ENCODE measurements at regions not wholly inside any gene's neighbourhood (a gene's known extent, or its start where the extent isn't known, plus 50 kb on each side); places are given as distances from the start of the nearest gene placed in this dataset.

DNA sequence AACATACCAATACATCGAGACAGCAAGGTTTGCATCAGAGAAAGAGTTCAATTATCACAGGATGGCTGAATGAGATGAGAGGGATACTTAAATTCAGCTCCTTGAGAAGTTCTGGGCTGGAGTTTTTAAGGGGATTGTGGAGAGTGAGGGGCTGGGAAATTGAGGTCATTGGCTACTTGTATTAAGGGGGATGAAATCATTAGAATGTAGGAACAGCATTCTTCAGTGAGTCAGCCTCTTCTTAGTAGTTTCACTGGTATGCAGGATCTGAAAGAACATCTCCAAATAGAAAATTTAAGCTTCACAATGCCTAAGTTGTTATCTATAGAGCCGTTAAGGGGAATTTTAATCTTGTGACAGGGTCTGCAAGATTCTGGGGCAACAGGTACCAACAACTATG, 211.6 kb upstream of the TAPT1 start:
- H3K4me1 Mint-ChIP-seq = no peaks in the 10 kb centered on the region
- Histone ChIP-seq H3K4me3 (ENCODE audit: low read length) (no peak overlapping the region), H3K36me3 (ENCODE audit: control insufficient read depth, insufficient read depth, low read length) (no peaks in the 10 kb centered on the region), H3K27me3 (ENCODE audit: control insufficient read depth, insufficient read depth, low read length) (no peaks in the 10 kb centered on the region), H3K27ac (ENCODE audit: low read length) (no peak overlapping the region), H3K9me3 (ENCODE audit: control insufficient read depth, insufficient read depth, low read length) (peaks cover 2% of the 10 kb centered on the region), H3K4me1 (ENCODE audit: control insufficient read depth, insufficient read depth, low read length) (no peaks in the 10 kb centered on the region)
- H3K36me3 Mint-ChIP-seq = no peaks in the 10 kb centered on the region
- 84% methylated on average over 2 of the region's 2 CpGs for WGBS (ENCODE audit: insufficient coverage)
- DNase-seq (no peak), ATAC-seq (no peak)
- intact Hi-C loops (cut with micrococcal nuclease) = no loop called here
- no peak for TF ChIP-seq CTCF (IDR thresholded peaks at IDR 0.05)
- peaks cover 3 to 6% of the 10 kb centered on the region in 2 donors for H3K9me3 Mint-ChIP-seq
- peaks cover 5 to 9% of the 10 kb centered on the region in 2 donors for H3K27me3 Mint-ChIP-seq (ENCODE audit: low read depth in 2 of 2)
- H3K4me3 Mint-ChIP-seq = no peak overlapping the region
- H3K27ac Mint-ChIP-seq = no peak overlapping the region

GRCh38 chr4:16431866-16432265, 205.6 kb upstream of the TAPT1 start:
- H3K36me3 Mint-ChIP-seq = no peaks in the 10 kb centered on the region

GRCh38 chr4:16418814-16419213, 192.5 kb upstream of the TAPT1 start:
- H3K4me3 ChIP-seq (ENCODE audit: low read length) = no peak overlapping the region
- Mint-ChIP-seq H3K4me1 (no peaks in the 10 kb centered on the region), H3K27me3 (ENCODE audit: low read depth in 2 of 2) (peaks cover 3 to 4% of the 10 kb centered on the region in 2 donors), H3K4me3 (no peak overlapping the region), H3K27ac (no peak overlapping the region), H3K9me3 (peaks cover 0 to 5% of the 10 kb centered on the region in 2 donors), H3K36me3 (no peaks in the 10 kb centered on the region)
- no peak overlapping the region for H3K27ac ChIP-seq (ENCODE audit: low read length)
- H3K27me3 ChIP-seq (ENCODE audit: control insufficient read depth, insufficient read depth, low read length) = no peaks in the 10 kb centered on the region
- TF ChIP-seq CTCF (IDR thresholded peaks at IDR 0.05) = no peak
- no peaks in the 10 kb centered on the region for H3K9me3 ChIP-seq (ENCODE audit: control insufficient read depth, insufficient read depth, low read length)
- H3K36me3 ChIP-seq (ENCODE audit: control insufficient read depth, insufficient read depth, low read length) = no peaks in the 10 kb centered on the region
- DNase-seq = no peak
- ATAC-seq = no peak
- H3K4me1 ChIP-seq (ENCODE audit: control insufficient read depth, insufficient read depth, low read length) = no peaks in the 10 kb centered on the region
- intact Hi-C loops (cut with micrococcal nuclease) = no loop called here

More at GRCh38 chr4:16431866-16432265, 205.6 kb upstream of the TAPT1 start:
- Histone ChIP-seq H3K36me3 (ENCODE audit: control insufficient read depth, insufficient read depth, low read length) (no peaks in the 10 kb centered on the region), H3K9me3 (ENCODE audit: control insufficient read depth, insufficient read depth, low read length) (peaks cover 2% of the 10 kb centered on the region), H3K27ac (ENCODE audit: low read length) (no peak overlapping the region), H3K27me3 (ENCODE audit: control insufficient read depth, insufficient read depth, low read length) (no peaks in the 10 kb centered on the region), H3K4me3 (ENCODE audit: low read length) (no peak overlapping the region), H3K4me1 (ENCODE audit: control insufficient read depth, insufficient read depth, low read length) (no peaks in the 10 kb centered on the region)
- no peak for DNase-seq
- Mint-ChIP-seq H3K9me3 (peaks cover 0 to 4% of the 10 kb centered on the region in 2 donors), H3K27me3 (ENCODE audit: low read depth in 2 of 2) (peaks cover 5 to 14% of the 10 kb centered on the region in 2 donors), H3K4me3 (no peak overlapping the region), H3K27ac (no peak overlapping the region), H3K4me1 (no peaks in the 10 kb centered on the region)
- no peak for TF ChIP-seq CTCF (IDR thresholded peaks at IDR 0.05)
- no peak for ATAC-seq
- intact Hi-C loops (cut with micrococcal nuclease) = no loop called here

- intact Hi-C loops (cut with micrococcal nuclease) = no loop called here
- H3K27ac ChIP-seq (ENCODE audit: low read length) = no peak overlapping the region
- no peak for ATAC-seq
- H3K9me3 ChIP-seq (ENCODE audit: control insufficient read depth, insufficient read depth, low read length) = no peaks in the 10 kb centered on the region
- no peak for DNase-seq
- no peak for TF ChIP-seq CTCF (IDR thresholded peaks at IDR 0.05)
- no peak overlapping the region for H3K4me3 ChIP-seq (ENCODE audit: low read length)
- WGBS (ENCODE audit: insufficient coverage) = no CpG with 5 or more reads among the region's 4 CpGs
- Mint-ChIP-seq H3K36me3 (no peaks in the 10 kb centered on the region), H3K4me3 (no peak overlapping the region), H3K27me3 (ENCODE audit: low read depth in 2 of 2) (peaks cover 4 to 5% of the 10 kb centered on the region in 2 donors), H3K27ac (no peak overlapping the region), H3K9me3 (peaks cover 0 to 5% of the 10 kb centered on the region in 2 donors), H3K4me1 (no peaks in the 10 kb centered on the region)
- no peaks in the 10 kb centered on the region for H3K4me1 ChIP-seq (ENCODE audit: control insufficient read depth, insufficient read depth, low read length)
- H3K36me3 ChIP-seq (ENCODE audit: control insufficient read depth, insufficient read depth, low read length) = no peaks in the 10 kb centered on the region
- H3K27me3 ChIP-seq (ENCODE audit: control insufficient read depth, insufficient read depth, low read length) = no peaks in the 10 kb centered on the region
Observed at GRCh38 chr4:16417198-16417597, 190.9 kb upstream of the TAPT1 start.
